GM21825 (cell line): ENCODE measurements at regions not wholly inside any gene's neighbourhood (a gene's known extent, or its start where the extent isn't known, plus 50 kb on each side); places are given as distances from the start of the nearest gene placed in this dataset.
A peak's percentile ranks its signal among the peaks of the same experiment; 100 is the strongest.
"Not testable (repeated sequence)": the region's sequence is repeated elsewhere in the genome, so short reads cannot be mapped to it uniquely, and the experiment has no call there.

Experiments used
- ATAC-seq: cut with Tn5 transposase; IDR thresholded peaks from one replicate; pipeline ENCODE4 v1.9.1; 2021; ENCODE audit warnings: mild to moderate bottlenecking, moderate library complexity; ENCODE audit not compliant: unreplicated experiment

DNA sequence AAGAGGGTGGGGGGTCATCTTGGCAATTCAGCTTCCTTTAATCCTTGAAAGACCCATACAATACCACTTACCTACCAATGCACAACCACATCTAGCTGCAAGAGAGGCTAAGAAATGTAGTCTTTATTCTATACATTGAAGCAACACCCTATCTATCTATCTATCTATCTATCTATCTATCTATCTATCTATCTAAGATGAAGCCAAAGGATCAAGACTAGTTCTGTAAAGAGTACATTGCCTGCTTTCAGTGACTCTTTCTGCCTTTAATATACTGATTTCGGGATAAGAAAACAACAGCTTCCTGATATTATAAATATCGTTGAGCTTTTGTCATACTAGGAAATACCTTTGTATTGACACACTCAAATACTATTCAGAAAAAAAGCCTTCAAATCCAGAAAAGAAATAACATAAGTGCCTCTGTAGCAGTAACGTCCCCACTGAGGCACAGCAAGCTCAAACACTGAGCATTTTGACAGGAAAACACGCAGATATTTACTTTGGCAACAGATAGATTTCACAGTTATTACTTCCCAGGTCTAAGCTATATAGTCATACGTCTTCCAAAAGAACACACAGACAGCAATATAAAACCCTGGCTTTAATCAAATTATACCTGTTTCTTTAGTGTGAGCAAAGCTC, 139.4 kb upstream of the SERTAD2 start:
- ATAC-seq = no peak

DNA sequence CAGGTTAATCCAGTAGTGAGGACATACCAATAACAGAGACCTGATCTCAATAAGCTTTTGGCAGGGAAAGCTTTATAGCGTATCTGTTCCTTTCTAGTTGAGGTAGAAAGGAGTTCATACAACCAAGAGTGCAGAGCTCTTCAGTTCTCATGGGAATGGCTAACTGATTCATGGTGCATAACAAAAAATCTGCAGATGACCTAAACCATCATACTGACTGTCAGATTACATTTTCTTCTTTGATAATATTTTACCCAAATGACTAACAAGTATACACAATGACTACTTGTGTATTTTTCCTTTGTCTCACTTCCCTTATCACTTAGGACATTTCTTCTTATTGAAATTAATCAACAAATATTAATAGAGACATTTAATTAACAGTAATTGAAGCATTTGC, 140.0 kb upstream of the SERTAD2 start:
- ATAC-seq = no peak

DNA sequence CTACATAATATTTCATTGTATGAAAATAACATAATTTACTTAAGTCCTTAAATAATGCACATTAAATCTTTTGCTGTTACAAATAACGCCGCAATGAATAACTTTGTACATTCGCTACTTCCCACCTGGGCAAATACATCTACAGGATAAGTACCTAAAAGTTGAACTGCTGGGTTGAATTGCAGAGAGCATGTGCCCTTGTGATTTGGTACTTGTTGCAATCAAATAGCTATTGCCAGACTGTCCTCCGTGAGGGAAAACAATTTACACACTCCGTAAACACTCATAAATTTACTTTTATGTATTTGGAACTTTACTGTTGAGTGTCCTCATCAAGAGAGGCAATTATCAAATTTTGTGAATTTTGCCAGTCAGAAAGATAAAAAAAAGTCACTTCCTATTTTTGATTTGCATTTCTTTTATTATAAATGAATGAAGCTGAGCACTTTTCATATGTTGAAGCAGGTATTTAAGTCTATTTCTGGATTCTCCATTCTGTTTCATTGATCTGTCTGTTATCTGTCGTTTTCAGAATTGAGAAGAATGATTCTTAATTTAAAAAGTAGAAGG, 140.8 kb upstream of the SERTAD2 start:
- ATAC-seq = no peak

DNA sequence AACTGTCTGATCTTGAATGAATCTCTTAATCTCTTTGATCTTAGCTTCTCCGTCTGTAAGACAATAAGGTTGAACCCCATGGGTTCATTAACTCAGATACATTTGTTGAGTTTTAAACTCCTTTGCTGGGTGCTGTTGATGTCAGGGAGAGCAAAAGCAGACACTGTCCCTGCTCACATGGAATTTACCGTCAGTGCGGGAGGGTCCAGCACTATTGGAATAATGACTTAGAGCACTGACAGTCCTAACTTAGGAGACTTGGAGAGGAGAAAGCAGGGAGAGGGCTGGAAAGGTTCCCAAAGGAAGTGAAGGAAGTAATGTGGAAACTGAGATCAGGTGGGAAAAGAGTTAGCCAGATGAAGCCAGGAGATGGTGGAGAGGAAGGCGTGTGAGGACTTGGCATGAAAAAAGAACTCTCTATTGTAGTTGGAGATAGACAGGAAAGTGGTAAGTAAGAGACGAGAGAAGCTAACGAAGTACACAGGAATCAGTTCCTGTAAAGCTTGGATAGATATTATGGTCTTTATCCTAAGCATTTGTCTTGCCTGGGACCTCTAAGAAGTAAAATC, 141.4 kb upstream of the SERTAD2 start:
- ATAC-seq = no peak

DNA sequence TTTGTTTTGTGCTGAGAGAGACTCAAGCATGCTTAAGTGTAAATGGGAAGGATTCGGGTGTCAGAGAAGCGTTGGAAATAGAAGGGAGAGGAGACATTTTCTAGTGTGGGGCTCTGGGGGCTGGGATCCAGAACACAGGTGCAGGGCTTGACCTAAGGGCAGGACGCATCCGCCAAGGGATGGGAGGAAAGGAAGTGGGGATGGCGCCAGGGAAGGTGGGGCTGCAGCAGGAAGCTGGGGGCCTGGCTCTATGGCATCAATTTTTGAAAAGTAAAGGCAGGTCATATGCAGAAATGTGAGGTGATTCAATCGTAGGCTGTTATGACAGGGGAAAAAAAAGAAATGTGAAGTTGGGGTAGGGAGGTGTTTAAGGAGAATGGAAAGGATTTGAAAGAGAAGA, 143.2 kb upstream of the SERTAD2 start:
- no peak for ATAC-seq

DNA sequence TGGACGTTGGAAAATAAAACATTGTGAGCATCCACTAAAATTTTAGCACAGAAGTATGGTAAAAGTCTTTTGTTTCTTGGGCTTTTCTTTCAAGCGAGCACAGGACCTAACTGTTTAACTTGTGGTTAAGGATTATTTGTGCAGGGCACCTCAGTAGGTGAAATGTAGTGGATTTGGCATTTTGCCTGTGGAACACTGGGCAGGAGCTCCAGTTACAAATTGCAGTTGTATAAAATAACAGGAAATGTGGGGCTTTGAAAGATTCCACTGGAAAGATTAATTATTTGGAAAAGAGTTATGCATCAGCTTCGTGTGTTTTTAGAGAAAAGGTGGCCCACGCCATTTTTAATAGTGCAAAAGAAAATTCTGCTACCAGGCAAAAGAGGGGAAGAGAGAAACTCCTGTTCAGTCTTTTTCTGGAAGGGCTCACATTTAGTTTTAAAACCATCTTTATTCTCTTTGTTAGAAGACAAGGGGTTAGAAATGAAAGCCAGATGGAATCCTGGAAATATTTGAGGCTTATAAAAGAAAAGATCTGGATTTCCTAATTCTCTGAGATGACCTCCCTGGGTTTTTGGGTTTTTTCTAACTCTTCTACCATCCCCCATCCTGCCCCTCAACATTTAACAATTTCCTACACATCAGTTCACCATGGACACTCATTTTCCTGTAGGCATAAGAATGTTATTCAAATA, 144.3 kb upstream of the SERTAD2 start:
- ATAC-seq = no peak

DNA sequence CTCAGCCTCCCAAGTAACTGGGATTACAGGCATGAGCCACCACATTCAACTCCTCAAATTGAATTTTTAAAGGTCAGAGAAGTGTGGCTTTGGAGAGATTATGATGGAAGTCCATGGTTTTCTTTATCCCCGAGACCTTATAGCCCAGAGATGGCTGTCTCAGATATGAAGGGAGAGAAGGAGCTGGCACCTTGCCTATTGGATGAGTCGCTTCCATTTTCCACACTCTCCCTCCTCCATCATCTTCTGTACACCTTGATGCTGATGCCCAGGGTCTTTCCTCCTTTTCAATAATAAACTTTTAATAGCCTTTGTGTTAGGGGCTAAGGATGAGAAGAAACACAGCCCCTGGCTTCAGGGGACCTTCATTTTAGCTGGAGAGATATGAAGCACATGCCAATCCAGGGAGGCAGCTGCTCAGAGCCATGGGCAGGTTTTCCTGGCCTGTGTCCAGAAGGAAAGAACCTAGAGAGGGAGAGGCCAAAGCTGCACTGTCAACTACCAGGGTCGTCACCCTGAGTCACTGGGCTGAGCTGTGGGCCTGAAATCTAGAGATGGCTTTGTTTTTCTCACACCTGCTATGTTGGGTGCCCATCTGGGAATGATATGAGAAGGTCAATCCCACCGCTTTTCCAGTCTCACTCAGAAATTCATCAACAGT, 146.0 kb upstream of the SERTAD2 start:
- ATAC-seq = no peak

DNA sequence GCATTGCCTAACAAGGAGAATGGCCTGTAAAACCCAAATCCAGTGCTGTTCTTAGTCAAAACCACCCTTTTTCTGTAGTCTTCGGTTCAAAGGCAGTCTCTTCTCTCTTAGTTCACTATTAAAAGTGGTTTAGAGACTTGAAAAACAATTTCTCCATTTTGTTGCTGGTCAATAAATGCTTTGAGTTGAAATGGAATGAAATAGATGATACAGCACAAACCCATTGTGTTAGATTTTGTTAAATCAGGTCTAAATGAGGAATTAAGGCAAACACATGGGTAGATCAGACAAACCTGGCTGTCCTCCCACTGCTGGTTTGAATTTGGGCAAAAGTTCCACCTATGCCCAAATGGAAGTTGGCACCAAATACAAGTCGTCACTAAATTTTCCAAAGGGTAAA, 150.1 kb upstream of the SERTAD2 start:
- no peak for ATAC-seq

DNA sequence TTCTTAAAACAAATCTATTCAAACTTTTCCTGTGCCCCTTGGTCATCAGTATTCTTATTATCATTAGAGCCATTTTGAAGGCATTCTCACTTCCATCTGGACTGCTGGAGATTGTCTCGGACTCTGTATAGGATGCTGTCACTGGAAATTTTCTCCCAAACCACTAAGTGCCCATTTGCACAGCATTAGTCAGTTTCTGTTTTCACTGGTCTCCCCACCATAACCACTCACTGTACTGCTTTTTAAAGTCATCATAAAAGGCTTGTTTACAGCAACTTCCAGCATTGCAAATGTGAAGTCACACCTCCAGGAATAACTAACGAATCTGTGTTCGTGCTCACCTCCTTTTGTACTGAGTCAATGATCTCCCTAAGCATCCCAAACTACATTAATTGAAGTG, 150.9 kb upstream of the SERTAD2 start:
- ATAC-seq = no peak

DNA sequence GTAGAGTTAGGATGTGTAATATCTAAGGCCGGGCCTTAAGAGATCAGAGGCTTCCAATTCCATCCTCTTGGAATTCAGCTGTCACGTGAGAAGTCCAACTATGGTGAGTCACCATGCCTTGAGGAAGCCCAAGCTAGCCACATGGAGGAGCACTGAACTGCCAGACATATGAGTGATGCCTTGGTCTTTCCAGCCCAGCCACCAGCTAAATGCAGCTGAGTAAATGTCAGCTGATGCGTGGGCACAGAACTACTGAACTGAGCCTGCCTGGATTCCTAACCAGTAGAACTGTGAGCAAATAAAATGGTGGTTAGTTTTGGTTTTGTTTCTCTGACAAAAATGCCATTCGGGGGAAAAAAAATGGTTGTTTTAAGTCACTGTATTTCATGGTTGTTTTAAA, 153.7 kb upstream of the SERTAD2 start:
- no peak for ATAC-seq

DNA sequence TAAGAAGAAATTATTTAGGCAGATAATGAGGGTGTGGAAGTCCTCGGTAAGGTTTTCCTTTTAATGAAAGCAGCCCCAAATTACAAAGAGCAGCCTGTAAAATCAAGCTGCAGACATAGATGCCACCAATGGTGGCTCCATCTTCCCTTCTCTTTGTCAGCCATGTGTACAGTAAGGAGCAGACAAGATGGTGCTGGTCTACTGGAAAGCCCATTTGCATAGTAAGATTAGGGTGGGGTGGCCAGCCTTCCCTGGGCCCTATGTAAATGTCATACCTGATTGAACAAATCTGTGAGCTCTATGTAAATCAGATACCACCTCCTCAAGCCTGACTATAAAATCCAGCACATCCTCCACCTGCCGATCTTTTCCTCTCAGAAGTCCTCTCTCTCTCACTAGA, 154.4 kb upstream of the SERTAD2 start:
- ATAC-seq = no peak

DNA sequence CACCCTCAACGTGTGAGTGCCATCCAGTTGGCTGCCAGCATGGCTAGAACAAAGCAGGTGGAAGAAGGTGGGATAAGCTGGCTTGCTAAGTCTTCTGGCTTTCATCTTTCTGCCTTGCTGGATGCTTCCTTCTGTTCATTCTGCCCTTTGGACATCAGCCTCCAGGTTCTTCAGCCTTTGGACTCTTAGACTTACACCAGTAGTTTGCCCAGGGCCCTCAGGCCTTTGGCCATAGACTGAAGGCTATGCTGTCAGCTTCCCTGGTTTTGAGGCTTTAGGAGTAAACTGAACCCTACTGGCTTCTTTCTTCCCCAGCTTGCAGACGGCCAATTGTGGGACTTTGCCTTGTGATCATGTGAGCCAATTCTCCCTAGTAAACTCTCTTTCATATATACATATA, 155.0 kb upstream of the SERTAD2 start:
- no peak for ATAC-seq

DNA sequence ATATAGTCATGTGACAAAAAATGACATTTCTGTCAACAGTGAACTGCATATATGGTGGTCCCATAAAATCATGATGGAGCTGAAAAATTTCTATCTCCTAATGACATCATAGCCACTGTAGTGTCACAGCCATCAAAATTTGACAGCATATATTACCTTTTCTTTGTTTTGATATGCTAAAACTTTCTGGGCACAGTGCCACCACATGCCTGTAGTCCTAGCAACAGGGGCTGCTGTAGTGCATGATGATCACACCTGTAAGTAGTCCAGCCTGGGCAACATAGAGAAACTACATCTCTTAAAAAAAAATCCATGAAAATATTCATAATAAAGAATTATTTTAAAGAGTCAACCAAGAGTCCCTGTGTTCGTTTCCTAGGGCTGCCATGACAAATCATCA, 155.5 kb upstream of the SERTAD2 start:
- no peak for ATAC-seq

DNA sequence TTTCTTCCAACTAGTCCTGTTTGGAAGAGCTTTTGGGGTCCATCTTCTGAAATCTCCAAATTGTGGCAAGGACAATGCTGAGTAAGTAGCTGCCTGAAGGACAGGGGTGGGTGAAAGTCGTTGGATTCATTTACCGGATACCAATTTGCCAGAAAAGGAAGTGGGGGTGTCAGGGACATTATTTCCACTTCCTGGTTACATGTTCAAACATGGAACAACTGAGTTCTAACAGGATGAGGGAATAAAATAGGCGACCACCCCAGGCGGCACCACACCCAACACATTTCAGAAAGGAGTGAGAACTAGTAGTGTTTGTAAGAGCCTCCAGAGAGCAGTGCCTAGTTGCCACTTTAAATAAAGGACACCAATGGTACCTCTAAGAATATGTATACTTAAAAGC, 158.6 kb upstream of the SERTAD2 start:
- ATAC-seq = no peak

DNA sequence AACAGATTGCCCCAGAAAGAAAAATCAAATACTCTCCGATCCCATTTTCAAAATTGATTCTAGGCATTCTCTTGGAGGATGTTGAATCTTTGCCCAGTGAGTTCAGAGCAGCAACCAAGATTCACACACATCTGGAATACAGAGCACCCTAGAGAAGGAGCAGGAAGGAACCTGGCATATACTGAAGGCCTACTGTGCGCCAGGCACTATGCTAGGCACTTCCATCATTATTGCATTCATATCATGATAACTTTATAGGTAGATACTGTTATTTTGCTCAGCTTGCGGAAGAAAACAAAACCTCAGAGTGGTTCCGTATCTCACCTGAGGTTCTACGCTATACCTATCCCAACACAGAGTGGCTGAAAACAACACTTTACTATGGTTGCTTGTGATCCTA, 160.3 kb upstream of the SERTAD2 start:
- no peak for ATAC-seq

DNA sequence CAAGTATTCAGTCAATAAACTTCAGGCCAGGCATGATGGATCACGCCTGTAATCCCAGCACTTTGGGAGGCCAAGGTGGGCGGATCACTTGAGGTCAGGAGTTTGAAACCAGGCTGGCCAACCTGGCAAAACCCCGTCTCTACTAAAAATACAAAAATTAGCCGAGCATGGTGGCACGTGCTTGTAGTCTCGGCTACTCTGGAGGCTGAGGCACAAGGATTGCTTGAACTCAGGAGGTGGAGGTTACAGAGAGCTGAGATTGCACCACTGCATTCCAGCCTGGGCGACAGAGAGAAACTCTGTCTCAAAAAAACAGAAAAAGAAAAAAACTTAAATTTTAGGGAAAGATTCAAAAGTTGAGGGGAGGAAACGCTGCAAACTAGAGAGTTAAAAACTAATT, 162.8 kb upstream of the SERTAD2 start:
- ATAC-seq = not testable (repeated sequence)

DNA sequence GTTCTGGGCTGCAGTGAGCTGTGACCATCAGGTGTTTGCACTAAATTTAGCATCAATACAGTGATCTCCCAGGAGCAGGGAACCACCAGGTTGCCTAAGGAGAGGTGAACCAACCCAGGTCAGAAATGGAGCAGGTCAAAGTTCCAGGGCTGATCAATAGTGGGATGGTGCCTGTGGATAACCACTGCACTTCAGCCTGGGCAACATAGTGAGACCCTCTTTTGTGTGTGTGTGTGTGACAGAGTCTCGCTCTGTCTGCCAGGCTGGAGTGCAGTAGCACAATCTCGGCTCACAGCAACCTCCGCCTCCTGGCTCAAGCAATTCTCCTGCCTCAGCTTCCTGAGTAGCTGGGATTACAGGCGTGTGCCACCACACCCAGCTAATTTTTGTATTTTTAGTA, 163.7 kb upstream of the SERTAD2 start:
- no peak for ATAC-seq

DNA sequence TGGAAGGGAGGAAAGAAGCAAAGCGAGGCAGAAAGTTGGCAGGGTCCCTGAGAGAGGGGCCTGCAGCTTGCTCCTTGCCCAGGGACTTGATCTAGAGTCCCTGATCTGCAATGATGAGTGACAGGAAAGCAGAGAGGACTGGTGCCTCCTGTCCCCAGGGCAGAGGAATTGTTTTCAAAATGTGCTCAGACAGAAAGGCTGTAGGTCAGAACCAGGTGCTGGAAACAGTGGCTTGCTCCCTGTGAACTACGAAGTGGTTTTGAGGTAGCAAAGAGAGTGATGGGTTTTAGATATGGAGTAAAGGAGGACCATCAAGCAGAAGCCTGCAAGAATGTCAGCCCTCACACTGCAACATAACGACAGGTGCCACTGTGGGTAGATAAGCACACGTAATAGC, 164.9 kb upstream of the SERTAD2 start:
- ATAC-seq = no peak

DNA sequence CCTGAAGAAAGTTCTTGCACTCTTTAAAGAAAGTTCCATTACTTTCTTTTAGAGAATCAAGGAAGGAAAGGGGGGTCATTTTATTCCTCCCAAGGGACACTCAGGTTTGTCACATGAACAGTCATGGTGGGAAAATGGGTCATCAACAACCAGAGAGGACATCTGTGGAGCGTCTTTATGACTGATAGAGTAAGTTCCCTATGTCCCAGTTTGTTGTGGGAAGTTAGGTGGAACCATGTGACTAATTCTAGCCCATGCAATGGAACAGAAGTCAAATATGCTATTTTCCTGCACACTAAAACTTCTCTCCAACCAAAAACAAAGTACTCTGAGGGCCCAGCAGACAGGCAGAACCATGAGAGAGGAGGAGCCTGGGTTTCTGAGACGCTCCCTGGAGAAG, 165.6 kb upstream of the SERTAD2 start:
- ATAC-seq = peak; percentile 9

DNA sequence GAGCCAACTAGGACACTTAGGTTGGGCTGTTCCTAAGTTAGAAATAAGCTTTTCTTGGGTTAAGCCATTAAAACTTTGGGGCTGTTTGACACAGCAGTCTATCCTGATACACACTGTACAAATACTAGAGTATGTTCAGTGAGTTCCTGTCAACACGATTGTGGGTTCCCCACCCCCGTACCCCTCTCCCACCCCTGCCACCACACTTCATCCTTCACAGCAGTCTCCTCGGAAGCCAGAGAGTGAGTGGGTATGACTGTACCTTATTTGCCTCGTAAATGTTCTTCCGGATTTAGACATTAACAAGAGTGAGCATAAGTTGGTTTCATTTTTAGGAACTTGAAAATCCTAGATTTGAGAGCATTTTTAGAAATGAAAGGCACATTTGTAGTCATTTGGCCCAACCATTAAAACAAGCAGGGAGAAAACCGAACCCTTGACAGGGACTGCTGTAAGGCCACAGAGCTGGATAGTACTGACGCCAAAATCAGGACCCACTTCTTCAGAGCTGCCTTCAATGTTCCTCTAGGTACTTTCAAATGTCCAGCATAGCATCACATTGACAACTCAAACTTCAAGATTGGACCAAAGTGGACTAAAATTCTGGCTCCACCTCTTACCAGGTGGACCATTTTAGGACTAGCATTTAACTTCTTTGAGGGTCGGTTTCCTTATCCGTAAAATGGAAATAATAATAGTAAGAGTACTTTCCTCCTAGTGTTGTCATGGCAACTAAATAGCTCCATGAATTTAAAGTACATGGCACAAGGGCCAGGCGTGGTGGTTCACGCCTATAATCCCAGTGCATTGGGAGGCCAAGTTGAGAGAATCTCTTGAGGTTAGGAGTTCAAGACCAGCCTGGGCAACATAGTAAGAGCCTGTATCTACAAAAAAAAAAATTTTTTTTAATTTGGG, 166.3 kb upstream of the SERTAD2 start:
- peak; percentile 92 for ATAC-seq

DNA sequence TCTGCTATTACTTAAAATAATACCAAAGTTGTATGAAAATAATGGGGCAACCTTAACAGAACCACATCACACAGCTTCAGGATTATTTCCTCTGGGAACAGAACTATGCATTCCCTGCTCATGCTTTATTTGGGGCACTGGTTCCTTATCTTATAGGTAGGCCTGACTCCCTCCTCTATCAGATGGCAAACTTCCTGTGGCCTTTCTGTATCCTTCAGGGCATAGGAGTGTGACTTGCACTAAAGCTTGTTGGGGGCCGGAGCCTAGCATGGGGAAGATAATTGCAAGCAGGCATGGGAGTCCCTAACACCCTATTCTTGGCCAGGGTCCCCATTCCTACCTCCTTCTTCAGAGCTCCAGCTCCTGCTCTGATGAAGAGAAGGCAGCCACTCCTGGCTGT, 167.2 kb upstream of the SERTAD2 start:
- no peak for ATAC-seq
